Hematopoietic multipotent progenitor cell treated with erythropoietin and hydrocortisone succinate and interleukin-3 and kit ligand, for 8 days (in vitro differentiated cells): ENCODE measurements at regions not wholly inside any gene's neighbourhood (a gene's known extent, or its start where the extent isn't known, plus 50 kb on each side); places are given as distances from the start of the nearest gene placed in this dataset.

Experiments used
- DNase-seq: peaks from one replicate; pipeline ENCODE4 v3.0.0-alpha.2; 2015

DNA sequence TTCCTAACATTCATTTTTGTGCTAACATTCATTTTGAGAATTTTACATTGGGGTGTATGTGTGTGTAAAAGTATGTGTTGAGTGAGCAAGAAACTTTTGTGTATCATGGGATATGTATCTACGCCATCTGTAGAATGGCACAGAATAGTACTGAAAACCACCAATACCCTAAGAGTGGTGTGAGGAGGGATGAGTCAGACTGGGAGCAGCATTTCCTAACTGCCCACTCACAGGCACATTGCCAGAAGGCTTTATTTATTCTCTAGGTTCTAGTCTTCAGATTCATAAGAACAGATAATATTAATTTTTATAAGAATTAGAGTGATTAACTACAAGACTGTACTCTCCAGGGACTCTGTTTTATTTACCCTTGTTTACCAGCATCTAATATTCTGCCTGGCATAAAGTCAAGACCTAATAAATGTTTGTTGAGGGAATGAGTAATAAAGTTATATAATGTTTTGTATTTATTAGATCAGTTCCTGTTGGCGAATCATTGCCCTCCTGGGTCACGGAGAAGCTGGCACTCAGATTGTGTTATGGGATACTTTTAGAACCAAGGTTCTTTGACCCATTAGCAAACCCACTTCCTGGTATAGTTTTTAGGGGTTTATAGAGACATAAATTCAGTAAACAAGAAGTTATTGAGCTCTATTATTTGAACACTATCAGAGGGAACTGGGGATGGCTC is 159.1 kb upstream of the PPP2R2B start:
- DNase-seq: no peak

GRCh38 chr5:147040856-147041255 is 162.3 kb upstream of the PPP2R2B start:
- DNase-seq: no peak

- no peak for DNase-seq
Observed at GRCh38 chr5:147044572-147045273, 166.2 kb upstream of the PPP2R2B start.

- DNase-seq: no peak
Observed at GRCh38 chr5:147045290-147045689, 166.7 kb upstream of the PPP2R2B start.

DNA sequence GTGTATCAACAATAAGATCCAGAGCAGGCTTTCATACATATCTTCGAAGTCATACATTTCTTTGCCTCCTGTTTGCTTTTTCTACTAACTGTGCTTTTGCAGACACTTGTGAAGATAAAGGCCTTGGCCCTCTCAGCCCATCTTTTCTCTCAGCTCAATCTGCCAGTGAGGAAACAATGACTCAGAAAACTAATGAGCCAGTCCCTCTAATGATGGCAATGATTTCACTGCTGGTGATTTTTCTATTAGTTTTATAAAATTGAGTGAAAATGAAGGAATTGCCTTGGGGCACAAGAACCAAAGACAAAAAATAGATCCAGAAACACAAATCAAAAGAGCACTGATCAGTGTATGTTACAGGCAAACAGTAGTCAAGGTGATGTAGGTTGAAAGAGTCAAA is 167.7 kb upstream of the PPP2R2B start:
- no peak for DNase-seq

DNA sequence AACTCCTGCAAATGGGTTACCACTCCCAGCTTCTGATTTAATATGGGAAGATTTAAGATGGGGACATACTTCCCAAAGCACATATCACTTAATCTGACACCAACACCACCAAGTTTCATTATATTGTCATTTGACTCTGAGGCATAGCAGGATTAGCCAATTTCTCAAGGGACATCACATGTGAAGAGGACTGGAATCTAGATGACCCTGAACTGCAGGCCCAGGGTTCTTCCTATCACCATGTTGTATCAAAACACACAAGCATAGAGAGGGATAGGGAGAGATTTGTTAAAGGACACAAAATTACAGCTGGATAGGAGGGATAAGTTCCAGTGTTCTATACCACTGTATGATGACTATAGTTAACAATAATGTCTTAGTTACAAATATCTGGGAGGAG is 168.3 kb upstream of the PPP2R2B start:
- DNase-seq: no peak

DNA sequence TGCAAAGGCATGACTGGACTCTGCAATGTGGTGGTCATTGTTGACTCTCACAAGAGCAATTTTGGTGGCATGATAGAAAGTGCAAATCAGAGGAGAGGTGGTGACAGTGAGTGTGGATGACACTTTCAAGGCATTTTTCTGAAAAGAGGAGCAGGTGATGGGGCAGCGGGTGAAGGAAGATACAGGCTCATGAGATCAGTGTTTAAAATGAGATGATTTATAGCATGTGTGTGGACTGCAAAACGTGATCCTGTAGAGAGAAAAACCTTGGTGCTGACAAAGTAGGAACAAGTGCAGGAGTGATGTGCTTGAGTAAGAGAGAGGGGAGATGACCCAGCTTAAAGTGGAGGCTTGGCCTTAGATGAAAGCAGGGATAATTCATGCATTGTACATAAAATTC is 171.2 kb upstream of the PPP2R2B start:
- DNase-seq: no peak

DNA sequence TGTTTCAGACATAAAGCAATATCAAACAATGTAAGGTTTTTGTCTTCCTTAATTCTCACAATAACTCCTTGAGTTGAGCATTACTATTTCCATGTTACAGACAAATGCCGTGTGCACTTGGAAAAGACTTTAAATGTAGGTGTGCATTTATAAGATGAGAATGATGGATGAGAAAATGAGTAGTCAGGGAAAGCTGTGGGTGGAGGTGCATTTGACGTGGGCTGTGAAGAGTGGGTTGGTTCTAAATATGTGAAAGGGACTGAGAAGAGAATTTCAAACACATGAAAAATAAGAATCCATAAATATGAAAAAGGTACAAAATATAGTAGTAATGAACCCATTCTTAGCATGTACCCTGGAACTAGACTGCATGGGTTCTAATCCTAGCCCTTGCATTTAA is 171.6 kb upstream of the PPP2R2B start:
- DNase-seq: no peak

GRCh38 chr5:147051193-147051592 is 172.6 kb upstream of the PPP2R2B start:
- DNase-seq: no peak

DNA sequence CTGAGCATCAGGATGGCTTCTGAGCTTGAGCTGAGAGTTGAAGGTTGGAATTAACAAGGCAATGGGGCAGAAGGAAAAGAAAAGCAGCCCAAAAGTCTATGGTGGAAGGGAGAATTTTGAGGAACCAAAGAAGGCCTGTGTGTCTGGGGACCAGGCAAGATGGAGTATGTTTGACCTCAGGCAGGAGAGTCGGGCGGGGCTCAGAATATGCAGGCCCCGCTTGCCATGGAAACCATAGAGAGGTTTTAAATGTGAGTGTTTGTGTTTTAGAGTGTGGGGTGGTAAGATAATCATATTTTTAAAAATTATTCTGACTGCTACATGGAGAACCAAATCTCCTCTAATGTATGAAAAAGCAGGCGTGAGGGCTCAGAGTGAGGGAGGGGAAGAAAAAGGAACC is 174.0 kb upstream of the PPP2R2B start:
- DNase-seq: no peak

DNA sequence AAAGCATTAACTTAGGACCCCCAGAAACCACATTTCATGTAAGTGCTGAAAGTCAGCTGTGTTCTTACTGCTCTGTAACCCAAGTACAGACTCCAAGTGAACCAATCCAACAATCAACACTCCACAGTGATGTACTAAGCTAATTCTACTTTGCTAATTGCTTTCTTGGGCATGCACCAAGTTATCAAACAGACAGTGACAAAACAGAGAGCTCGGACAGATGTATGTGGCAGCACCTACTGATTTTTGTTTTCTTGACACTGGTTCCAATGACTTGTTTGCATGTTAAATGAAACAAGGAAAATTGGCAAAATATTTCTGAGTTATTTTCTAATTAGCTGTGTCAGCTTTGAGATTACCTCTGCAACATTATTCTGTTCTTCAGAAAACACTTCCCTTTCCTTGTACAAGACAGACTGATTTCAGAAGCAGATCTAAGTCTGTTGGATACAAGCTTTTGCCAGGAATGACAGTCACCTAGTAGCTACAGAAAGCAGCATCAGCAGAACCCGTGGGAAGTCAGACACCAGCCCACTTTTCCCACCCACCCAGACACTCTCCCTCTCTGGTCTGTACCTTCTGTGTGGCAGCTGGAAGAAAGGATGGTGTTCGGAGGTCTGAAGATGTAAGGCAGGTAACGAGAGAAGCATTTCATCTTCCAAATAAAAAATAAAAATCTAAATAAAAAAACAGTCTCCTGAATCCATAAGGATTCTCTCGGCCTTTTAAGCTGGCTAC is 176.7 kb upstream of the PPP2R2B start:
- DNase-seq: no peak

DNA sequence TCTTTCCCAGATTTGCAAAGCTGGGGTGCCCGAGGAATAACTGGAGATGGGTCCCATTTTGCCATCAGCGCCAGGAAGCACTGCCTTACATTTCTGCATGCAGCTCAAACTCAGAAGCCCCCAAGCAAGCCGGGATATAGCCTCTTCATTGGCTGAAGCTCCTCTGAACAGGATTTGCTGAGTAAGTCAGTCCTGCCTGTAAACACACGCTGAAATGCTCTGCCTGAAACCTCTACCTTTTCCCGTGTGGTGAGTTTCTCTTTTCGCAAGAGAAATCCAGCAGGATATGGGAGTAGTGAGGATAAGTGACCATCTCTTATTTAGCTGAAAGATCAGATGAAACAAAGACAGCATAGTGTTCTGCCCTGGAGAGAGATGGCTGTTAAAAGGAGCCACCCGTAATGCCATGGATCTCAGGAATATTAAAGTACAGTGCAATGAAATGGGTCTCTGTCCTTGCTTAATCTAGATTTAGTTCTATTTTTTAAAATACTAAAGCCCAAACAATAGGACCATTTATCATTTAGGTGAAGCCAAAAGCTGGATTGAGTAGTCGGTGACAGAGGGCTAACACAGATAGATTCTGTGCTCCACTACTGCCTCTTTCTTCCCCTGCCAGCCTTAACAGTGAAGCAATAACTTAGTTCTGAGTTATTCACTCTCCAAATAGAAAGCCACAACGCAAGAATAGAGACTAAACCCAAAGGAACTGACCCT is 177.5 kb upstream of the PPP2R2B start:
- DNase-seq: no peak

GRCh38 chr5:147057051-147057450 is 177.8 kb upstream of the STK32A start:
- DNase-seq: no peak

- DNase-seq: no peak
Observed at GRCh38 chr5:147061431-147061830, 173.4 kb upstream of the STK32A start.

DNA sequence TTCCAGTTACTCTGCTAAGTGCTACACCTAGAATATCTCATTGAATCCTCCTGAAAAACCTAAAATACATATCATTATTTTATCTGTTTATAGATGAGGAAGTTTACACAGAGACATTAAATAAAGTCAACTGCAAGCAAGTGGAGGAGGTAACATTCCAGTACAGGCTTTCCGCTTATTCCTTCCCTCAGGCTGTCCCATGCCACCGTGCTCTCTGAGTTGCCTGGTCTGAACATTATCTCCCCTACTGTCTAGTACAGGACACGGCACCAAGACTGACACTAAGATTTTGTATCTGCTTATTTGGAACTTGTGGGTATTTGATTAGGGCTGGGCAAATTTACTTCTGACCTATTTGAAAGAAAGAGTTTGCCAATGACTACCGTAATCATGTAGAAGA is 172.4 kb upstream of the STK32A start:
- no peak for DNase-seq

- DNase-seq: no peak
Observed at GRCh38 chr5:147063943-147064342, 170.9 kb upstream of the STK32A start.

- no peak for DNase-seq
Observed at GRCh38 chr5:147065071-147065470, 169.8 kb upstream of the STK32A start.

DNA sequence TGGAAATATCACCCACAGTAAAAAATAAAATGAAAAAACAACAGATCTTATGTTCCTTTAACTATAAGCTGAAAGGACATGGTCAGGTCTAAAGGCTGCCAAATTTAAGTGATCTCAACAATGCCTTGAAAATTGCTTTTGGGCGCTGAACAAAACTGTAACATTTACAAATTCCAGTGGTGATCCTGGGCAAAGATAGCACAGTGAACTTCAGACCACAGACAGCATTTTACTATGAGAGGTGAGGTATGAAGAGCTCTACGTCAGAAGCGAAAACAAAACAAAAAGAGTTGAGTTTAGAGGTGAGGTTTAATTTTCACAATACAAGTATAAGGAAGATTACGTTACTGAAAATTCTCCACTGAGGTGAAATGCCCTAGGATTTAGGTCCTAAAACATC is 165.8 kb upstream of the STK32A start:
- DNase-seq: no peak

GRCh38 chr5:147072622-147073021 is 162.2 kb upstream of the STK32A start:
- DNase-seq: no peak

- DNase-seq: no peak
Observed at GRCh38 chr5:147073098-147073497, 161.7 kb upstream of the STK32A start.

DNA sequence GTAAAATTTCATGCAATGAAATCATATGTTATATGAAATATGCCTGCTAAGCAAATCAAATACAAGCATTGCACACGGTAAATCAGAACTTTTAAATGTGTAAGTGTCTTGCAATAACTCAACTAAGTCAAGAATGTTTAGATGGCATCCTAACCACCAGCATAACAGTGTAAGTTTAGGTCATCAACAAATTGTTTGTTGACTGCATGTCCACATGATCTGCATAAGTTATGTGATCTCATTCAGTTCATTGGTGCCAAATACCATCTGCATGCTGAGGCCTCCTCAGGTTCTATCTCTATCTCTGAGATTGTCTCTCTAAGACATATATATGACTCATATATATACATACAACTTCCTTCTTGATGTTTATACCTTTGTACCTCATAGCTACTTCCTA is 159.6 kb upstream of the STK32A start:
- DNase-seq: no peak

DNA sequence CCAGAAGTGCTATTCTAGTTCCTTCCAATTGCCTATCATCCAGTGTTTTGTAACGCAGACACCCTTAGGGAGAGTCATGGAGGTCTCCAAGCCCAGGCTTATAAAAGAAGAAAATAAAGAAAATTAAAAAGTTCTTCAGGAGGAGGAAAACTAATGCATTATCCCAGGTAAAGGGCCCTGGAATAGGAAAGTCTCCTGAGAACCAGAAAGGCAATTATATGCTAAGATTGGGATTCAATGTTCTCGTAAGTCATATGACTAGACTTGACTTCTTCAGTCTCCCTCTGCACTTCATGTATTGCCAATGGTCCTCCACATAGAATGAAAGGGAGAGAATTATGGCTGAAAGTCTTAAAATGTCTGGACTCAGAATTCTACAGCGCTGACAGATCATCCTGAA is 154.4 kb upstream of the STK32A start:
- DNase-seq: no peak

- no peak for DNase-seq
Observed at GRCh38 chr5:147081311-147081764, 153.5 kb upstream of the STK32A start.
